ENCODE measurements at regions not wholly inside any gene's neighbourhood (a gene's known extent, or its start where the extent isn't known, plus 50 kb on each side); places are given as distances from the start of the nearest gene placed in this dataset.

- no peak for TF ChIP-seq CREB1 (CRISPR knock-in tag; IDR thresholded peaks at IDR 0.05)
- TF ChIP-seq ZNF121 (CRISPR knock-in tag; IDR thresholded peaks at IDR 0.05) = no peak
- TF ChIP-seq, protein P1, sequence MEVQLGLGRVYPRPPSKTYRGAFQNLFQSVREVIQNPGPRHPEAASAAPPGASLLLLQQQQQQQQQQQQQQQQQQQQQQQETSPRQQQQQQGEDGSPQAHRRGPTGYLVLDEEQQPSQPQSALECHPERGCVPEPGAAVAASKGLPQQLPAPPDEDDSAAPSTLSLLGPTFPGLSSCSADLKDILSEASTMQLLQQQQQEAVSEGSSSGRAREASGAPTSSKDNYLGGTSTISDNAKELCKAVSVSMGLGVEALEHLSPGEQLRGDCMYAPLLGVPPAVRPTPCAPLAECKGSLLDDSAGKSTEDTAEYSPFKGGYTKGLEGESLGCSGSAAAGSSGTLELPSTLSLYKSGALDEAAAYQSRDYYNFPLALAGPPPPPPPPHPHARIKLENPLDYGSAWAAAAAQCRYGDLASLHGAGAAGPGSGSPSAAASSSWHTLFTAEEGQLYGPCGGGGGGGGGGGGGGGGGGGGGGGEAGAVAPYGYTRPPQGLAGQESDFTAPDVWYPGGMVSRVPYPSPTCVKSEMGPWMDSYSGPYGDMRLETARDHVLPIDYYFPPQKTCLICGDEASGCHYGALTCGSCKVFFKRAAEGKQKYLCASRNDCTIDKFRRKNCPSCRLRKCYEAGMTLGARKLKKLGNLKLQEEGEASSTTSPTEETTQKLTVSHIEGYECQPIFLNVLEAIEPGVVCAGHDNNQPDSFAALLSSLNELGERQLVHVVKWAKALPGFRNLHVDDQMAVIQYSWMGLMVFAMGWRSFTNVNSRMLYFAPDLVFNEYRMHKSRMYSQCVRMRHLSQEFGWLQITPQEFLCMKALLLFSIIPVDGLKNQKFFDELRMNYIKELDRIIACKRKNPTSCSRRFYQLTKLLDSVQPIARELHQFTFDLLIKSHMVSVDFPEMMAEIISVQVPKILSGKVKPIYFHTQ (CRISPR knock-in tag; IDR thresholded peaks at IDR 0.05) = no peak
- TF ChIP-seq NFE2L1 (CRISPR knock-in tag; IDR thresholded peaks at IDR 0.05) = no peak
- TF ChIP-seq, protein P2, sequence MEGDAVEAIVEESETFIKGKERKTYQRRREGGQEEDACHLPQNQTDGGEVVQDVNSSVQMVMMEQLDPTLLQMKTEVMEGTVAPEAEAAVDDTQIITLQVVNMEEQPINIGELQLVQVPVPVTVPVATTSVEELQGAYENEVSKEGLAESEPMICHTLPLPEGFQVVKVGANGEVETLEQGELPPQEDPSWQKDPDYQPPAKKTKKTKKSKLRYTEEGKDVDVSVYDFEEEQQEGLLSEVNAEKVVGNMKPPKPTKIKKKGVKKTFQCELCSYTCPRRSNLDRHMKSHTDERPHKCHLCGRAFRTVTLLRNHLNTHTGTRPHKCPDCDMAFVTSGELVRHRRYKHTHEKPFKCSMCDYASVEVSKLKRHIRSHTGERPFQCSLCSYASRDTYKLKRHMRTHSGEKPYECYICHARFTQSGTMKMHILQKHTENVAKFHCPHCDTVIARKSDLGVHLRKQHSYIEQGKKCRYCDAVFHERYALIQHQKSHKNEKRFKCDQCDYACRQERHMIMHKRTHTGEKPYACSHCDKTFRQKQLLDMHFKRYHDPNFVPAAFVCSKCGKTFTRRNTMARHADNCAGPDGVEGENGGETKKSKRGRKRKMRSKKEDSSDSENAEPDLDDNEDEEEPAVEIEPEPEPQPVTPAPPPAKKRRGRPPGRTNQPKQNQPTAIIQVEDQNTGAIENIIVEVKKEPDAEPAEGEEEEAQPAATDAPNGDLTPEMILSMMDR (IDR thresholded peaks at IDR 0.05) = no peak
- no peak for TF ChIP-seq ELF4 (CRISPR knock-in tag; IDR thresholded peaks at IDR 0.05; ENCODE audit: low read depth)
- TF ChIP-seq ZBTB43 (CRISPR knock-in tag; IDR thresholded peaks at IDR 0.05) = no peak
- no peak for TF ChIP-seq TEAD1 (CRISPR knock-in tag; IDR thresholded peaks at IDR 0.05)
- TF ChIP-seq NFYB (CRISPR knock-in tag; conservative IDR thresholded peaks at IDR 0.05; ENCODE audit: low read depth) = no peak
- no peak for TF ChIP-seq ZNF416 (CRISPR knock-in tag; IDR thresholded peaks at IDR 0.05)
- no peak for TF ChIP-seq TEAD4 (CRISPR knock-in tag; IDR thresholded peaks at IDR 0.05)
- TF ChIP-seq ATF1 (CRISPR knock-in tag; IDR thresholded peaks at IDR 0.05) = no peak
Measured at GRCh38 chr2:103010751-103011150, 248.9 kb downstream of the TMEM182 start.

Measured in WTC11 (cell line).